ENCODE measurements at regions not wholly inside any gene's neighbourhood (a gene's known extent, or its start where the extent isn't known, plus 50 kb on each side); places are given as distances from the start of the nearest gene placed in this dataset.

GRCh38 chr2:120885321-120885720 is 149.7 kb downstream of the GLI2 start:
- TF ChIP-seq CTCF (IDR thresholded peaks at IDR 0.05) (no peak), POLR2A (IDR thresholded peaks at IDR 0.05) (no peak)
